NCI-H2171 treated with DMSO at 0.1 percent for 48 hours (cell line): ENCODE measurements at regions not wholly inside any gene's neighbourhood (a gene's known extent, or its start where the extent isn't known, plus 50 kb on each side); places are given as distances from the start of the nearest gene placed in this dataset.
"Not testable (repeated sequence)": the region's sequence is repeated elsewhere in the genome, so short reads cannot be mapped to it uniquely, and the experiment has no call there.

Experiments
- DNase-seq: peaks from one replicate; lab custom pipeline; 2025; lab: John Stamatoyannopoulos, UW

DNA sequence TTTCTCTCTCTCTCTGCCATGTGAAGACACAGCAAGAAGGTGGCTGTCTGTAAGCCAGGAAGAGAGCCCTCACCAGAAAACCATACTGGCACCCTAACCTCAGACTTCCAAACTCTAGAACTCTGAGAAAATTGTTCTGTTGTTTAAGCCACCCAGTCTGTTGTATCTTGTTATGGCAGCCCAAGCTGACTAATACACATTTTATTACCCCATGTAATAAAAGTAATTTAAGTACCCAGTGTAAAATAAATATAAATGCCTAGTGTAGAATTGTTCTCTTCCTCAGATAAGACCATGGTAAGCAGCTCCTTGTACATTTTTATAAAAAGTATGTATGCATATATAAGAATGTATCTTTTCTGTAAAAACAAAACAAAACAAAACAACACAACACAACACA, 119.7 kb downstream of the DTL start:
- no peak for DNase-seq

DNA sequence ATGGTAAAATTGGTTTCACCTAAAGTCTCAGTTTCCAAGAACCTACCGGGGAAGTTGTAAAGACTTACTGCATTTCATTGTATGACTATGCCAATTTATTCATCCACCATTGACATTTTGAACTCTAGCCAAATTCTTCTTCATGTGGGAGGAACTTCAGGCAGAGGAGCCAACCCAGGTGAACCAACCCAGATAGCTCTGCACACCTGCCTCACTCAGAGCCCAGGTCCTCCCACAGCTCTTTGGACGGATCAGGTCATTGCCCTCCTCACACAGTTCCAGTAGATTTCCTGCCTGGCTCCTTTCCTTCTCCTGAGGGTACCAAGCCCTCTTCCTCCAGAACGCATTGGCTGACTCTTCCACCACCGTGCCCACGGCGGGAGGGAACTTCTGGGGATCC, 121.7 kb downstream of the DTL start:
- no peak for DNase-seq

DNA sequence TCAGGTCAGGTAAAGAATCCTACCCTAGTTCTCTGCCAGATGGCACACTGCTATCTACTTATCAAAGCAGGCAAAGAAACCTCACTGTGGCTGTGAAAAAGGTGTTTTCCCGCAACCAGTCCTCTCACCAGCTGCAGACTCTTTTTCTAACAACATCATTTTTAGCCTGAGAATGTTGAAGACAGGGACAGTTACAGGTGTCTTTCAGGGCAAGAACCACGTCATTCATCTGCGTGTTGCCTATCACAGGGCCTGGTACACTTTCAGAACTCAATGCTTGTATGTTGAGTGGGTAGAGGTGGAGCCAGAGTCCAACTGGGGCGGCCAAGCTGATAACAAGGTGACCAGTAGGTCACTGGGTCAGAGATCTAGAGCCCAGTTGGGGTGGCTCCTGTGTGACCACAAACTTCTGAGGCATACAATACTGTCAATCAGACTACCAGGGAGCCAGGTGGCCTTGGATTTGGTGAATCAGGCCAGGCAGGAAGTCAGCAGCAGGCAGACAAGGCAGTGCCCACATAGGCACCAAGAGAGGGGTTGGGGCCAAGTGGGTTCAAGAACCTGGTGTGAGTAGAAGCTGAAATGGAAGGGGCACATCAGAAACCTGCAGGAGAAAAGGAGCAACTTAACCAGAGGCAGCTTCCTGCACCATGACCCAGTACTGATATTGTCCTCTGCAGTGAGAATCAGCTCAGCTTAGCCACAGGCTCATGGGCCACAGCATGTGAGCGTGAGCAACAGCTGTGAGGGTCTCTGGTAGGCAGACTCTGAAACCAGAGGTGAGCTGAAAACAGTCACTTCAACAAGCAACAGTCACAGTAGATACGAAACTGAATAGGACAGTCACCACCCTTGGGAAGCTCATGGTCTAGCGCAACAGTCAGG, 123.6 kb downstream of the DTL start:
- DNase-seq, result no peak

DNA sequence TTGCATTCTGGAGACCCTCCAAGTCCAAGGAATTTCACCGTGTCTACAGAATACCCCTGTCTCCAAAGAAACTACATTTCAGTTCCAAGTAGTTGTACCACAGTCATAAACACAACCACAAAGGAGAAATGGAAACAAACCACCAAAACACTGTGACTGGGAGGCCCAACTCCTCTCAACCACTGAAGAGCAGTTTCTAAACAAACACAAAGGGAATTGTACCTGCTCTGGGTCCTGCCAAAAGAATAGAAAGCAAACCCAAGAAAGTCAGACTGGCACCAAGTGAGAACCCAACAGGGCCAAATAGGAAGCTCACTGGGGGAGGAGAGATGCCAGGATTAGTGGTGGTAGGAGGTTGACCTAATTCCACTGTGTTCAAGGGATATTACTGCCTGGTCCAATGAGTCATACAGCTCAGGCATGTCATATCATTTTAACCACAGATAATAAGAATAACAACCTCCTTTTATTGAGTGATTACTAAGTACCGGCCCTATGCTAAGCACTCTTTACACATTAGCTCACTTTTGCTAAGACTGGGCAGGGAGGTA, 123.9 kb upstream of the PPP2R5A start:
- DNase-seq, result no peak

DNA sequence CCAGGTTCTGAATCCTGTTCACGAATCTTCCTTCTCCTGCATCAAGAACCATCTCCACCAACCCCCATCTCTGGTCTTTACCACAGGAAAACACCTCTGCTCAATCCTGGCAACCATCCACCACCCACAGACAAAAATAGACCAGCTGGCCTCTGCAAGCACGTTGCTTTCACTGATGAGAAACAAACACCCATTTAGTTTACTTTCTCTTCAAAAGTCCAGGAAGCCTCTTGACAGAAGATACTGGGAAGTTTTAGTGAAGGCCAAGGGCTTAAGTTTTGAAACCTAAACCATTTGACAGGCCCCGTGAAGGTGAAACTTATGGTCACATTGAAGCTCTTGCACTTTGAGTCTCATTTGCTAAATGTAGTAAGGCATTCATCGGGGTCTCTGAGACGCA, 122.6 kb upstream of the PPP2R5A start:
- peak; percentile 55 for DNase-seq

DNA sequence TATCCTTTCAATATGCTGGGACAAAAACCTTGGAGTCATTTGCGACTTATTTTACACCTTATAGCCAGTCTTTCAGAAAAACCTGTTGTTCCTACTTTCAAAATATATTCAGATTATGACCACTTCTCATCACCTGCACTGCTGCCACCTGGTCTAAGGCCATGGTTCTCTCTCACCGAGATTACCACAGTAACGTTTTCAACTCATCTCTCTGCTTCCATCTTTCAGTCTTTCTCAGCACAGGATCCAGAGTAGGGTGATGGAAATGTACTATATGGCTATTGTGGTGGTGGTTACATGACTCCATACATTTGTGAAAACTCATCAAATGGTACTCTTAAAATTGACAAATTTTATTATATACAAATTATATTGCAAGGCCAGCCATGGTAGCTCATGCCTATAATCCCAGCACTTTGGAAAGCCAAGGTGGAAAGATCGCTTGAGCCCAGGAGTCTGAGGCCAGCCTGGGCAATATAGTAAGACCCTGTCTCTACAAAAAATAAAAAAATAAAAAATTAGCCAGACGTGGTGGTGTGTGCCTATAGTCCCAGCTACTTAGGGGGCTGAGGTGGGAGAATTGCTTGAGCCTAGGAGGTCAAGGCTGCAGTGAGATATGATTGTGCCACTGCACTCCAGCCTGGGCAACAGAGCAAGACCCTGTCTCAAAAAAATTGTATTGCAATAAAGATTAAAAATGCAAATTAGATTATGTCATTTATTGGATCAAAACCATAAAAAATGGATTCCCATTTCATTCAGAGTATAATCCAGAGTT, 120.9 kb upstream of the PPP2R5A start:
- no peak for DNase-seq

DNA sequence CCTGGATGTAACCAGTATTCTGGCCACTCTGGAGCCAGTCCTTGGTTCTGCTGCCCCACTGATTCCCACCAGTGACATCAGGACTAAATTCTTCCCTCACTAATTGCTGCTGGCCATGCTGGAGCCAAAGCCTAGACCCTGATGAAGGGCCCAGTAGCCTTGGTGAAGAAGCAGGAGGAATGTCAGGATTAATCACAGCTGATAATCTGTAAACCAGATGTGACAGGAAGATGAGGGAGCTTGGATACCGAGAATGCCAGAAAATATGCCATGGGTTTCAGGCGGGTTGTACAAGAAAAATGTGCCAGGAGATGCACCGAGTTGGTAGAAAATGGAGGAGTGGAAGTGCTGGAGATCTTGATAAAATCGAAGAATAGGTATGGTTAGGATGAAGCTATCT, 119.0 kb upstream of the PPP2R5A start:
- no peak for DNase-seq

DNA sequence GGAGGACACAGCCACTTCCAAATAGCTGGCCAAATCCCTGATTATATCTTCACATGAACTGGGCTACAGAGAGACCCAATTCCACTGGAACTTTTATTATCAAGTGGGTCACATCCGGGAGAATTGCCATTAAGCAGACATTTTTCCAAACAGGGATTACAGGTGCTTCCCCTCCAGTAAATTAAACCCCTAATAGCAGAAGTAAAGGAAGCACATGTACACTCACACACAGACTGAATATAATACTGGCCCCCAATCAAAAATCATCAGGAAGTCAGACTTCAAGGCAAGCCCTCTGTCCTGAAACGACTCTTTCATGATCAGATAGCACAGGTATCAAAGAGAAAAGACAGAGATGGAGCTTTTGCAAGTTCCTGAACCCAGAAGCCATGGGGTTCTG, 118.6 kb upstream of the PPP2R5A start:
- no peak for DNase-seq

DNA sequence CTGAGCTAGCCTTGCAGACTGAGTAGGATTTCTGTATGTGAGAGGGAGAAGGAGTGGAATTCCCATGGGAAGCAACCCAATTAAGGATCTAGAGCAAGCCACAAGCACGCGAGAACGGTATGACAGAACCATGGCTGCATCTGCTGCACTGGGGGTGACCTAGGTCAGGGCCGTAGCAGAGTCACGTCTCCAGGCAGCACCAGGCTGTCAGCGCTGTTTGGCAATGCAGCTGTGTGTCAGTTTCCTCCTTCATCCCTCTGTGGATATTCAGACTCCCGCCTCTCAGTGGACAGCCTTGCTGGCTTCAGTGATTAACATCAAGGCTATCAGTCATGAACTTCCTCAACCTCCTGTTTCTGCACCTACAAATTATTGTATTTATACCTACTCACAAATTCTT, 118.1 kb upstream of the PPP2R5A start:
- peak; percentile 79 for DNase-seq

DNA sequence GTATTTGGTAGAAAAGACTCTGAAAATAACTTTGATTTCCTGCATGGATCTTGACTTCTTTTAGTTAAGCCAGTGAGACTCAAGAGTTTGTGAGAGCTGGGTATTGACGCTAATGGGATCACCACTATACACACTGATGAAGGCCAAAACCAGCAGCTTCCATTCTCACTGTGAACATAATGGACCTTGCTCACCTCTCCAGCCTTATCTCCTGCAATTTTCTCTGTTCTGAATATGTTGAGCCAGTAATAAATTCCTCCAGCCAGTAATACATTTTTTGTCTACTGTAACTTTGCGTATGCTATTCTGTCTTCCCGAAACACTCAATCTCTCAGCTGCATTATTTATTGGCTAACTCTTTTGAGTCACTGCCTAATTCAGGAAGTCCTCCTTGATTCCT, 111.6 kb upstream of the PPP2R5A start:
- DNase-seq, result no peak

DNA sequence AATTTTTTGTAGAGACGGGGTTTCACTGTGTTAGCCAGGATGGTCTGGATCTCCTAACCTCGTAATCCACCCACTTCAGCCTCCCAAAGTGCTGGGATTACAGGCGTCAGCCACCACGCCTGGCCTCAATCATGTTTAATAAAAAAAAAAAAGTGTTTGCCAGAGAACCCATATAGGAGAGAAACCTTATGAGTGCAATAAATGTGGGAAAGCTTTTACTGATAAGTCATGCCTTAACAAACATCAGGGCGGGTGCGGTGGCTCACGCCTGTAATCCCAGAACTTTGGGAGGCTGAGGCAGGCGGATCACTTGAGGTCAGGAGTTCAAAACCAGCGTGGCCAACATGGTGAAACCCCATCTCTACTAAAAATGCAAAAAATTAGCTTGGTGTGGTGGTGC, 110.9 kb upstream of the PPP2R5A start:
- DNase-seq, result not testable (repeated sequence)

DNA sequence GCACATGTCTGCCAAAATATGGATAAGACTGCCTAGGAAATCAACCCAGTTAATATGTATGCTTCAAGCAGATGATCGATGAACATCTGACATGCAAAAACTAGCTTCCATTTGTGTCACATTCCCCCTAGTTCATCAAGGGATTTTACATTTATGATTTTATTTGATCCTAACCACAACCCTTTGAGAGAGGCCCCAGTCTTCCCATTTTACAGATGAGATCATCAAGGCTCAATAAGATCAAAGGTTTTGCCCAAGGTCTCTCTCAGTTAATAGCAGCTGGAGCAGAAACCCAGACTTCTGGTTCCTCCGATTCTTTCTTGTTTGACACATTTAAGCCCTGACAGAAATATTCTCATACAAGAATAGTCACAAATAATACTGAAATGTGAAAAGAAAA, 107.7 kb upstream of the PPP2R5A start:
- no peak for DNase-seq

DNA sequence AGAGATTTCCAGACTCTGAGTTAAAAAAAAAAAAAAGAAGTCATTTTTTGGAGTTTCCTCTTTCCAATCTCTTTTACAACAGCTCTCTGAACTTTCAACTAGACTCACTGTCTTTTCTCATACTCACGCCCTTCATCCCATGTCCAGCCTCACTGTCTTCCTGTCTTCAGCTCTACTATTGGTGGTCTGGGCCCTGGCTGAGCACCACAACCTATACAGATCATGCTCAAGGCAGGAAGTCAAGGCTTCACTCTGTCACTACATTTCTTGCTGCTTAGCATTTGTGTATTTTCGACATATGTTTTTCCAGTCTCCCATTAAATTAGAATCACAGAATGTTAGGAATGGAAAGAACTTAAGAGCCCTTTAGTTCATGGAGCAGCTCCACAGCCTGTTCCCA, 106.4 kb upstream of the PPP2R5A start:
- no peak for DNase-seq

DNA sequence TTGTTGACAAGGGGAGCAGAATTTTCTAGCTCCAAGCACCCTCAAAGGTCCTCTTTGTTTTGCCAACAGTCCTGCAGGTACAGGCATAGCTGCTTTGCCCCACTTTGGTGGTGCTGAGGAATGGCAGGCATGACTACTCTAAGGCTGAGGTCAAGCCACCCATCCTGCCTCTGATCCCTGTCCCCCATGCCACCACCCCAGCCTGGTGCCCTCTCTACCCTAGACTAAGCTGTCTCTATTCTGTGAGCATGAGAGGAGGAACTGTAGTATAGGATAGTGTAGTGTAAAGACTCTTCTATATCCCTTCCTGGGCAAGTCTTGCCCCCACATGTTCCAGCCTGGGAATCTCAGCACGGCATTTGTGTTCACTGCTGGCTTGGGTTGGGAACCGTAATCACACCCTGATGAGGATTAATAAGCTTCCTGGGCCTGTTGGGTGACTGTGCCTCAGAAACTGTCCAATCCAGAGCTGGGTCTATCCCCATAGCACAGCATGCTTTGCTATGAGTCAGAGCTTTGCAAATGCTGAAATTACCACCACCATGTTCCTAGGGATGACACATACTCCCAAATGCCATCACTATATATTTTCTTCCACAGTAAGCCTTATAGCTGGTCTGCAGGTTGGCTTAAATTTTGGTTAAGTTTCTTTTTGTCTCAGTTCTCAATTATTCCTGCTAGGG, 105.7 kb upstream of the PPP2R5A start:
- no peak for DNase-seq

DNA sequence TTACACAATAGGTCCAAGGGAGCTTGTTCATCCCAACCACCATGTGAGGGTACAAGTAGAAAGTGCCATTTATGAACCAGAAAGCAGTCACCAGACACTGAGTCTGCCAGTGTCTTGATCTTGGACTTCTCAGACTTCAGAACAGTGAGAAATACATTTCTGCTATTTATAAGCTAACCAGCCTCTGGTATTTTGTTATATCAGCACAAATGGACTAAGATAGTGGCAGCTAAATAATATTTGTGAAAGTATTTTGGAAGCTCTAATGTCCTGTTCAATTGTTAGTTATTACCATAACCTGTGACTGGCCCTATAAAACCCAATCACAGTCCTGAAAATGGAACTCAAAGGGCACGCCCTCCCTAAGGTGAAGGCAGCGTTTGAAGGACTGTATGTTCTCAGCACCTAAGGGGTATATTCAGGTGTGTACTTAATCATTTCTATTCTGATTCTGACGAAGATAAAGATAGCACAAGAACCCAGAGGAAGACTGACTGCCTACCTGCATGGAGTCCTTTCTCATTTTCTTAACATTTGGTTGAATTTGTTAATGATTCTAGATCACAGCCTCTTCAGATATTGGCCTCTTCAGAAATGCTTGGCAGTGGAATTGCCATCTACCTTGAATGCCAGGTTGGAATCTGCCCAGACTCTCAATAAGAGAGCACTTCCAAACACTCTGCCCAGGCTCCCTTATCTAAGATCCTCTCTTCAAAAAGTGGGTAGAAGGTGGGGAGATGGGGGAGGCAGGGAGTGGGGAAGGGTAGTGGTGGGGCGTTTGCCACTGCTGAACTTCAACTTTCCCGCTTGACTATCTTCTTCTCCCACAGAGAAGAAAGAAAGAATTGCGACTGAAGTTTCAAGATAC, 104.0 kb upstream of the PPP2R5A start:
- no peak for DNase-seq

DNA sequence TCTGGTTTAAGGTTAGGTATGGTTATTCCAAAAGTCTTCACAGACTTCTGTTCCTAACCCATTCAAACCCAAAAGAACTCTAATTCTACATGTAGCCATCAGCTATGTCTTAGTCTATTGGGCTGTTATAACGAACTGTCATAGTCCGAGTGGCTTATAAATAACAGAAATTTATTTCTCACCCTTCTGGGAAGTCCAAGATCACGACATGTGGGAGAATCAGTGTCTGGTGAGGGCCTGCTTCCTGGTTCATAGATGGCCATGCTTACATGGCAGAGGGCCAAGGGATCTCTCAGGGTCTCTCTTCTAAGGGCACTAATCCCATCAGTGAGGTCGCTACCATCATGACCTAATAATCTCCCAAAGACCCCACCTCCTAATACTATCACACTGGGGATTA, 103.0 kb upstream of the PPP2R5A start:
- no peak for DNase-seq

DNA sequence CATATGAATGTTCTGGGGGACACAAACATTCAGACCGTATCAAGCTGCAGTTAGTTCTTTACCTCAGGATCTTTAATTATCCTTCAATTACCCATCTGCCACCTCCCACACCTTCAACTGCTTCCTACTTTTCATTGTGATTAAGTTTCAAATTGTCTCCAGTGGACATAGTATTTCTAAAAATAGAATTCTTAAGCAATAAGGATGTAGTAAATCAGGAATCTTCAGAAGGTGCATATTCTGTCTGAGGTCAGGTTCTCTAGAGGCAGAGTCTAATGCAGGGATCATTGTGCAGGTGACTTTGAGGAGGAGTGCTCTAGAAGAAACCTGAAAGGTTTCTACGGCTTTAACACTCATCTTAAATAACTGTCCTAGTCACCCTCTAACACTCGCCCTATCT, 102.6 kb upstream of the PPP2R5A start:
- peak; percentile 6 for DNase-seq

DNA sequence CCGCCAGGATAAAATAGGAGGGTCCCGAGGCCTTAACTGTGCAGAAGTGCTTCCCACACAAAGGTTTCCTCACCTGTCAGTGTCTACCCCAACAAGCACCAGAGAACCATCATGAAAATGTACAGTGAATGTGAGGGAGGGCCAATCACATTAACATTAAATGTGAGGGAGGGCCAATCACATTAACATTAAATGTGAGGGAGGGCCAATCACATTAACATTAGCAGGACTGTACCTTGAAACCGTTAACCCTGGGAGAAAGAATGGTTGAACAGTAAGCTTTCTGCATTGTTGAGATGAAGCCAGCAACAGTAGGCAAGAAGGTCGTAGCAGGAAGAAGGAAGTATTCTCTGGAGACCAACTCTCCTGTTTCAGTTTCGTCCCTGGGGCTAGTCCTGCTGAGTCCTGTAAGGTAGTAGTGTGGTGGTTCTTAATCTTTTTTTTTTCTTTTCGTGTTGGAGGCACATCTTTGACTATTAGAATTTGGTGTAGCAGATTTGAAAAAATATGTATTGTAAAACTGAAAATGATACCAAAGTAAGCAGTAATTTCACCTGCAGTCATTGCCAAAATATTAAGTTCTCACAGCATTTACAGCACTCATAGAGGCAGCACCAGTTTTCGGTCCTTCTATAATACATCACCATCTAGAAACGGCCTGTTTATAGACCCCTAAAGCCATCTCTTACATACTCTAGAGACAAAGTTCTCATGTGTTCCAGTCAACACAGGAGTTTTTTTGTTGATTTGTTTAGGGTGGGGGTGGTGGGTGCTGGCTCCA, 98.6 kb upstream of the PPP2R5A start:
- DNase-seq, result no peak

DNA sequence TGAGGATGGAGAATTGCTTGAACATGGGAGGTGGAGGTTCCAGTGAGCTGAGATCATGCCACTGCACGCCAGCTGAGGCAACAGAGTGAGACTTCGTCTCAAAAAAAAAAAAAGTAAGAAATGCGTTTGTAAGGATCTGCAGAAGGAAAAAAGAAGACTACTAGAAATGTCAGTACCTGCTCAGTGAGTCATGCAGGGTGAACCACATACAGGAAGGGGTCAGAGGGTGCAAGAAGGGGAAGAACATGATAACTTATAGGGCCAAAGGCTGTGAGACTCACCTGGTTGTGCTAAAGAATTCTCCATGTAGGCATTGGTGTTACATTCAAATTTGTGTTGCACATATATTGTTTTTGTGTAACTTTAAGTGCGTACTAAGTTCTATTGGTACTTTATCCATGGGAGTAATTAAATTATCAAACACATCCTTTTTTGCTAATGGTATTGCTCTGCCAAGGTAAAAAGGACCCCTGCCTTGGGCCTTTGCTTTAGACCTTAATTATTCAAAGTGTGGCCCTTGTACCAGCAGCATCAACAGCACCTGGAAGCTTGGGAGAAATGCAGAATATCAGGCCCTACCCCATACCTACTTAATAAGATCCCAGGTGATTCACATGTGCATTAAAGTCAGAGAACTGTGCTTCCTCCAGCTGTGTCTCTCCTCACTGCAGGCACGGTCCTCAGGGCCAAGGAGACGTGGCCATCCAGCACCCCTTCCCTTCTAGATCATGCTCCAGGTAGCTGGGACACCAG, 96.4 kb upstream of the PPP2R5A start:
- no peak for DNase-seq

DNA sequence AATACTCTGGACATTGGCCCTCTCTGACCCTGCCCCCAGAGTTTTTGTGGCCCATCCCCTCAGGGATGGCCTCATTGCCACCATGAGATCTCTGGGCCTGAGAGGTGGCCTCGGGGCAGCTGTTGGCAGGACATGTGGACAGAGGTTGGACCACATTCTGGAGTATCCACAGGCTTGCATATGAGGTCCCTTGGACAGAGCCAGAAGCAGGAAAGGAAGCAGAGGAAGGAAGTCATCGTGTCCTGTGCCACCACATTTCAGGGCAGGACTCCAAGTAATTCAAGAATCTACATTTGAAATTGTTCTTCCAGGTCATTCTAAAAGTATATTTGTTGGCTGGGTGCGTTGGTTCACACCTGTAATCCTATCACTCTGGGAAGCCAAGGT, 95.9 kb upstream of the PPP2R5A start:
- DNase-seq, result no peak
